Nucleus accumbens (tissue), 56 donors: ENCODE measurements at regions not wholly inside any gene's neighbourhood (a gene's known extent, or its start where the extent isn't known, plus 50 kb on each side); places are given as distances from the start of the nearest gene placed in this dataset.
"Not testable (repeated sequence)": the region's sequence is repeated elsewhere in the genome, so short reads cannot be mapped to it uniquely, and the experiment has no call there.

ENCODE experiments used
- DNase-seq, 56 donors: peaks; one replicate each; lab custom pipeline; 2025; lab: John Stamatoyannopoulos, UW

GRCh38 chr5:115751176-115751575 is 65.3 kb downstream of the CDO1 start:
- no peak for DNase-seq

GRCh38 chr5:115749016-115749415 is 67.4 kb downstream of the CDO1 start:
- DNase-seq: no peak

- not testable (repeated sequence) for DNase-seq
These were observed 77.2 kb downstream of the CDO1 start for GRCh38 chr5:115739245-115739644.

- DNase-seq: no peak
These were observed 77.6 kb downstream of the CDO1 start for GRCh38 chr5:115738830-115739229.

GRCh38 chr5:115737452-115737851 is 79.0 kb downstream of the CDO1 start:
- no peak for DNase-seq

- no peak for DNase-seq
These were observed 79.8 kb downstream of the CDO1 start for GRCh38 chr5:115736690-115737005.

- DNase-seq: peak in 1 of 56 donors; percentile 40
These were observed 80.3 kb downstream of the CDO1 start for GRCh38 chr5:115736004-115736689.

GRCh38 chr5:115735108-115735998 is 81.1 kb downstream of the CDO1 start:
- DNase-seq: peak in 20 of 56 donors; percentile 0 to 44 (median 6)

GRCh38 chr5:115733607-115734006 is 82.9 kb downstream of the CDO1 start:
- DNase-seq: no peak

- DNase-seq: no peak
These were observed 84.4 kb downstream of the CDO1 start for GRCh38 chr5:115732026-115732425.

- no peak for DNase-seq
These were observed 90.9 kb downstream of the CDO1 start for GRCh38 chr5:115725522-115725921.

GRCh38 chr5:115723220-115723619 is 93.2 kb downstream of the CDO1 start:
- DNase-seq: no peak

GRCh38 chr5:115720888-115721287 is 95.1 kb upstream of the TMED7 start:
- no peak for DNase-seq

- no peak for DNase-seq
These were observed 93.1 kb upstream of the TMED7 start for GRCh38 chr5:115718927-115719326.

GRCh38 chr5:115713408-115713807 is 87.6 kb upstream of the TMED7 start:
- no peak for DNase-seq

GRCh38 chr5:115709585-115709984 is 83.7 kb upstream of the TMED7 start:
- no peak for DNase-seq

- DNase-seq: no peak
These were observed 83.1 kb upstream of the TMED7 start for GRCh38 chr5:115708819-115709477.

GRCh38 chr5:115703514-115703913 is 77.7 kb upstream of the TMED7 start:
- no peak for DNase-seq

- no peak for DNase-seq
These were observed 76.2 kb upstream of the TMED7 start for GRCh38 chr5:115702025-115702424.

GRCh38 chr5:115699967-115700366 is 74.1 kb upstream of the TMED7 start:
- no peak for DNase-seq

GRCh38 chr5:115696141-115696650 is 70.4 kb upstream of the TMED7 start:
- DNase-seq: no peak
